Natural killer cell treated with Interleukin-12 subunit alpha and Interleukin-12 subunit beta and Interleukin-15 and Interleukin-18, amount 100 ng/mL, for 72 hours (primary cell): ENCODE measurements at regions not wholly inside any gene's neighbourhood (a gene's known extent, or its start where the extent isn't known, plus 50 kb on each side); places are given as distances from the start of the nearest gene placed in this dataset.

Experiments
- ATAC-seq, 2 donors: fragments of 150-1000 bp; cut with Tn5 transposase in 1 of 2; sonication (Bioruptor Pico), chemical (Tn5 transposase) in 1 of 2; 2 replicates each; pipeline ENCODE4 v1.10.0; 2021
- DNase-seq: peaks from one replicate; pipeline ENCODE4 v3.0.0; 2022; ENCODE audit warnings: low spot score
- H3K27ac Mint-ChIP-seq, 2 donors: 1 replicate in 1 of 2; 2 replicates in 1 of 2; pipeline ENCODE4 v1.8.0; 2022; ENCODE audit warnings: mixed read lengths in 2 of 2, mild to moderate bottlenecking in 1 of 2, moderate library complexity in 1 of 2
- H3K27me3 Mint-ChIP-seq, 2 donors: 1 replicate in 1 of 2; 2 replicates in 1 of 2; pipeline ENCODE4 v1.8.0; 2022; ENCODE audit warnings: mixed read lengths in 2 of 2
- H3K36me3 Mint-ChIP-seq: one replicate; pipeline ENCODE4 v1.8.0; 2022; ENCODE audit warnings: mixed read lengths
- H3K4me1 Mint-ChIP-seq, 2 donors: 1 replicate in 1 of 2; 2 replicates in 1 of 2; pipeline ENCODE4 v1.8.0; 2022; ENCODE audit warnings: low read depth in 2 of 2, mixed read lengths in 2 of 2, mild to moderate bottlenecking in 1 of 2
- H3K4me3 Mint-ChIP-seq: one replicate; pipeline ENCODE4 v1.8.0; 2022; ENCODE audit warnings: mixed read lengths
- H3K9me3 Mint-ChIP-seq: 2 replicates; pipeline ENCODE4 v1.8.0; 2022; ENCODE audit warnings: mixed read lengths

DNA sequence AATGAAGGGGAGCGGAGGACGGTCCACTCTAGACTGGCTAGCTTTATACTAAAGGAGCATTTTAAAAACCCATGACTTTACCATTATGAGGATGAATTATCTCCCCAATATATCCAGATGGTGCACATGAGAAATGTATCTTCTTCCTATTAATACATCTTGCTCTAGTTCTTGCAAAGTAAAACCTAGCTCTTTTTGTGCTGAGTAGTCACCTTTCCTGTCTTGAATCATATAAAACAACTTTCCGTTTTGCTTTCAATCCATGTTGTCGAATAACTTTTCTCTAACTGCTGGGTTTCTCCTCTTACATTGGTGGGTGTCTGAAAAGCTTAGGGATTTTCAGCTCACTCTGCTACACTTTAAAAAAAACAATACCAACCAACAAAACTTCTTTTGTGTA lies 96.3 kb upstream of the TAC1 start:
- ATAC-seq (no peak), DNase-seq (no peak)
- Mint-ChIP-seq H3K27ac (no peak overlapping the region), H3K9me3 (no peaks in the 10 kb centered on the region), H3K36me3 (no peaks in the 10 kb centered on the region), H3K4me3 (no peak overlapping the region), H3K27me3 (no peaks in the 10 kb centered on the region), H3K4me1 (no peaks in the 10 kb centered on the region)

DNA sequence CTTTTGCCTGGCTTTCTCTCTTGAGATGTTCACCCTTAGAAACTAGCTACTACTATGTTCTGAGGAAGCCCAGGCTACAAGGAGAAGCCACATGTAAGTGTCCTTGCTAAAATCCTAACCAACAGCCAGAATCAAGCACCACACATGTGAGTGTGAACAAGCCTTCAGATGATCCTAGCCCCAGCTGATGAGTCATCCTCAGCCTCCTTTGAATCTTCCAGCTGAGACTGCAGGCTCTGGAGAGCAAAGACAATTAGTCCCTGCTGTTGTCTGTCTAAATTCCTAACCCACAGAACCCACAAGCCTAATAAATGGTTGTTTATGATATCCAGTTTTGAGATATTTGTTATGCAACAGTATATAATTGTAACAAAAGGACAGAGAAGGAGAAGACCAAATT lies 92.8 kb upstream of the TAC1 start:
- DNase-seq (no peak), ATAC-seq (no peak)
- no peak overlapping the region for H3K27ac Mint-ChIP-seq
- peaks cover 3% of the 10 kb centered on the region for H3K9me3 Mint-ChIP-seq
- H3K4me3 Mint-ChIP-seq, result no peak overlapping the region
- no peaks in the 10 kb centered on the region for H3K4me1 Mint-ChIP-seq
- no peaks in the 10 kb centered on the region for H3K36me3 Mint-ChIP-seq
- H3K27me3 Mint-ChIP-seq, result no peaks in the 10 kb centered on the region

DNA sequence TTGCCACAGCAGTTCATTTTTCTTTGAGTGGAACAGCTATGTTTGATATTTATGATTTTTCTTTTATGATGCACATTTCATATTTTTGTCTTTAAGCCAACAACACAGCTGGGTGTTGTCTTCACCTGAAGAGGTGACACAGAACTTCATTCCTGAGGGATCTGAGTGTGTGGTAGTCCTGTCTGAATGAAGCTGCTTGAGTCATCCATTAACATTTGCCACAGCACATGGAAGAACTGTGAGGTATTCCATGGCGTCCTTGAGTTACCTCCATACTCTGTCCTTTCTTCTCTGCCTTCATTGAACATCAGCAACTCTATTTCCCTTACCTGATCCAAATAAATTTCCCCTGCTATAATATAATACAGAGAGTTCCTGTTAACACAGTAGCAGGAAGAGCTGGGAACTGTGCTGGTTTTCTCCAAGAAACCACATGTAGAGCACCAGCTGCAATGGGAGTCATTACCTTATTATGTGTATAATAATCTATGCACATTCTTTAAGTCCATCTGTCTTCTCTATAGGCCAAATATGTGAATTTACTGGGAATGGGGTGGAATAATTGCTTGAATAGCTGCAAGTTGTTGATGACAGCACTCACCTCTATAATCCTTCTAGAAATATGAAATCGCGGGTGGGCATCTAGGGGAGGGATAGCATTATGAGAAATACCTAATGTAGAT lies 72.4 kb upstream of the TAC1 start:
- no peak overlapping the region for H3K4me3 Mint-ChIP-seq
- H3K9me3 Mint-ChIP-seq, result no peaks in the 10 kb centered on the region
- no peaks in the 10 kb centered on the region for H3K4me1 Mint-ChIP-seq
- ATAC-seq, result no peak
- no peaks in the 10 kb centered on the region for H3K36me3 Mint-ChIP-seq
- H3K27ac Mint-ChIP-seq, result no peak overlapping the region
- no peak for DNase-seq
- no peaks in the 10 kb centered on the region for H3K27me3 Mint-ChIP-seq

DNA sequence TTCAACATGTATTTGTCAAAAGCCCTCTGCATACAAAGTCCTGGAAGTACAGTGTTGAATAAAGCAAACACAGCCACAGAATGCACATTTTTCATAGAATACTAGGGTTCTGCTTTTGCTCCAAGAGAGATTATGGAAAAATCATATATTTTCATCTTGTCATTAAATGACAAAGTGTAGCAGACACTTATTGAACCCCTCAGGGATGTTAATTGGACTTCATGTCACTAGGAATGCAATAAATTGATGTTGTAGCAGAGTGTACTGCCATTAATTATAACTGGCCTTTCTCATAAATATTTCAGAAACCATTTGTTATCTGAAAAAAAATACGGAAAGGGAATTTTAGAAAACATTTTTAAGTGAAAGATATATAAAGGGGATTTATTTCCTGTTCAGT lies 64.5 kb upstream of the TAC1 start:
- Mint-ChIP-seq H3K36me3 (no peaks in the 10 kb centered on the region), H3K27me3 (peaks cover 0 to 15% of the 10 kb centered on the region in 2 donors), H3K27ac (no peak overlapping the region), H3K4me3 (no peak overlapping the region), H3K9me3 (peaks cover 9% of the 10 kb centered on the region), H3K4me1 (no peaks in the 10 kb centered on the region)
- DNase-seq, result no peak
- ATAC-seq, result no peak

DNA sequence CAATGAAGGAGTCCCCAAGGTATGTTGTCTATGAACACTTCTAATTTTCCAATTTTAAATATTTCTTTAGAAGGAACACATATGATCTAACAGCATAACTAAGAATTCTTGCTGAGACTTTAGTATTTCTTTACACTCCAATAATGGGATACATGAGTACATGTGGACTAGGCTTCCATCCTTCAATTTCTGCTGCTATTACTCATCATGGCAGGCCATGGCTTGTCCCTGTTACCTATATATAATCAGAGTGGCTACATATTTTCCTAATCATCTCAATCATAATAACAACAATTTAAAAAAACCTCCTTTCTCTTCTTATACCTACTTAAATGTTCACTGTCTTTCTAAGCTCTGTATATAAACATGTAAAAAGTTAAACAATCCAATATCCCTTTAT lies 60.3 kb upstream of the TAC1 start:
- DNase-seq (no peak), ATAC-seq (no peak)
- Mint-ChIP-seq H3K9me3 (peaks cover 6% of the 10 kb centered on the region), H3K27ac (no peak overlapping the region), H3K27me3 (peaks cover 0 to 15% of the 10 kb centered on the region in 2 donors), H3K36me3 (no peaks in the 10 kb centered on the region), H3K4me3 (no peak overlapping the region), H3K4me1 (no peaks in the 10 kb centered on the region)

DNA sequence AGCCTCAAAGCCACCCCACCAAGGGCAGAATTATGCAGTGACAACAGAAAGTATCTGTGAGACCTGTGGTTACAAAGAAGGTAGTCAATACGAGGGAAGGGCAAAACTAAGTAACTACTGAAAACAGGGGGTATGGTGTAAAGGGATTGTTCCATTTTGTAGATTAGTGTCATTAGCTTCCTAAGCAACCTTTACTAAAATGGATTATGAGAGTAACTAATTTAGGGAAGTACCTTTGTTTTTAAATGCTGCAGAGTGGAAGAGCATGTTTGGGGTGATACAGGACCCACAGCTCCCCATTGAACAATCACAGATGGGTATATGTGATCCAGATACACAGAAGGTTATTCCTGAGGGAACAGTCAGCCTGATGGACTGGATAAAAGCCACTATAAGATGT lies 51.3 kb upstream of the TAC1 start:
- ATAC-seq, result no peak

More for the DNA sequence above, 51.3 kb upstream of the TAC1 start:
- Mint-ChIP-seq H3K4me1 (no peaks in the 10 kb centered on the region), H3K36me3 (no peaks in the 10 kb centered on the region), H3K27ac (no peak overlapping the region), H3K9me3 (peaks cover 3% of the 10 kb centered on the region), H3K4me3 (no peak overlapping the region), H3K27me3 (peaks cover 0 to 3% of the 10 kb centered on the region in 2 donors)
- DNase-seq, result no peak
